Mucosa of descending colon (tissue), 3 donors: ENCODE measurements at regions not wholly inside any gene's neighbourhood (a gene's known extent, or its start where the extent isn't known, plus 50 kb on each side); places are given as distances from the start of the nearest gene placed in this dataset.

ENCODE experiments used
- ATAC-seq: fragments of 200-7000 bp; cut with Tn5 transposase; one replicate; pipeline ENCODE4 v1.9.1; 2020; ENCODE audit warnings: mild to moderate bottlenecking, moderate library complexity
- DNase-seq, 3 donors: peaks; one replicate each; pipeline ENCODE4 v3.0.0-alpha.2; 2020
- H3K36me3 ChIP-seq: fragments of 200-600 bp; one replicate; pipeline ENCODE4 v1.8.0; 2021; ENCODE audit warnings: low read depth, mild to moderate bottlenecking
- H3K4me1 ChIP-seq: fragments of 200-600 bp; one replicate; pipeline ENCODE4 v1.8.0; 2021; ENCODE audit warnings: low read depth, mild to moderate bottlenecking
- H3K4me3 ChIP-seq: fragments of 200-600 bp; one replicate; pipeline ENCODE4 v1.8.0; 2021; ENCODE audit warnings: mild to moderate bottlenecking
- H3K9me3 ChIP-seq: fragments of 200-600 bp; one replicate; pipeline ENCODE4 v1.8.0; 2021; ENCODE audit warnings: mild to moderate bottlenecking
- CTCF ChIP-seq: fragments of 200-600 bp; IDR thresholded peaks from one replicate; pipeline ENCODE4 v1.8.0; 2022; ENCODE audit warnings: antibody characterized with exemption, mild to moderate bottlenecking
- intact Hi-C, 2 donors: fragments of 100-400 bp; cut with DNase I in 1 of 2; cut with micrococcal nuclease in 1 of 2; formaldehyde crosslinking; loops; one replicate each; pipeline versions ENCODE4 v1.11.0 to v1.11.1; 2022; cut with DNase I, micrococcal nuclease
- donor health status: DM: no; HTN: no; CAD: no; lungs with moderate emphysema.
- donor health status: DM: no; HTN: no; CAD: no.
- donor health status: DM: no; HTN: yes; CAD: no.

- H3K4me1 ChIP-seq, result no peaks in the 10 kb centered on the region
- DNase-seq (no peak), ATAC-seq (no peak)
- no peak for TF ChIP-seq CTCF
- no peak overlapping the region for H3K4me3 ChIP-seq
- no peaks in the 10 kb centered on the region for H3K36me3 ChIP-seq
- no peaks in the 10 kb centered on the region for H3K9me3 ChIP-seq
- intact Hi-C loops, result no loop called here
Measured at GRCh38 chr13:107329991-107330390, 762.1 kb upstream of the ARGLU1 start.

GRCh38 chr13:107324416-107325204 lies 756.7 kb upstream of the ARGLU1 start:
- ATAC-seq (no peak), DNase-seq (no peak)
- no peak for TF ChIP-seq CTCF
- Histone ChIP-seq H3K9me3 (no peaks in the 10 kb centered on the region), H3K4me1 (no peaks in the 10 kb centered on the region), H3K4me3 (no peak overlapping the region), H3K36me3 (no peaks in the 10 kb centered on the region)
- intact Hi-C loops, result no loop called here

GRCh38 chr13:107322228-107322627 lies 754.3 kb upstream of the ARGLU1 start:
- no peaks in the 10 kb centered on the region for H3K36me3 ChIP-seq
- no peak for DNase-seq
- no peak for TF ChIP-seq CTCF
- no peak for ATAC-seq
- intact Hi-C loops, result no loop called here
- no peaks in the 10 kb centered on the region for H3K4me1 ChIP-seq
- H3K9me3 ChIP-seq, result no peaks in the 10 kb centered on the region
- no peak overlapping the region for H3K4me3 ChIP-seq

GRCh38 chr13:107305178-107305577 lies 737.2 kb upstream of the ARGLU1 start:
- ATAC-seq, result no peak
- no peaks in the 10 kb centered on the region for H3K9me3 ChIP-seq
- DNase-seq, result no peak
- H3K36me3 ChIP-seq, result no peaks in the 10 kb centered on the region
- H3K4me1 ChIP-seq, result no peaks in the 10 kb centered on the region
- TF ChIP-seq CTCF, result no peak
- no peak overlapping the region for H3K4me3 ChIP-seq
- intact Hi-C loops, result no loop called here

- TF ChIP-seq CTCF, result no peak
- intact Hi-C loops, result no loop called here
- Histone ChIP-seq H3K4me1 (no peaks in the 10 kb centered on the region), H3K4me3 (no peak overlapping the region), H3K9me3 (no peaks in the 10 kb centered on the region), H3K36me3 (no peaks in the 10 kb centered on the region)
- DNase-seq (no peak), ATAC-seq (no peak)
Measured at GRCh38 chr13:107301724-107302374, 733.9 kb upstream of the ARGLU1 start.
